LNCAP (cell line): ENCODE measurements at regions not wholly inside any gene's neighbourhood (a gene's known extent, or its start where the extent isn't known, plus 50 kb on each side); places are given as distances from the start of the nearest gene placed in this dataset.

Experiments
- CTCF ChIP-seq: fragments of 450-650 bp; IDR thresholded peaks from 2 replicates; pipeline ENCODE4 v1.5.1; 2017; ENCODE audit warnings: mild to moderate bottlenecking

DNA sequence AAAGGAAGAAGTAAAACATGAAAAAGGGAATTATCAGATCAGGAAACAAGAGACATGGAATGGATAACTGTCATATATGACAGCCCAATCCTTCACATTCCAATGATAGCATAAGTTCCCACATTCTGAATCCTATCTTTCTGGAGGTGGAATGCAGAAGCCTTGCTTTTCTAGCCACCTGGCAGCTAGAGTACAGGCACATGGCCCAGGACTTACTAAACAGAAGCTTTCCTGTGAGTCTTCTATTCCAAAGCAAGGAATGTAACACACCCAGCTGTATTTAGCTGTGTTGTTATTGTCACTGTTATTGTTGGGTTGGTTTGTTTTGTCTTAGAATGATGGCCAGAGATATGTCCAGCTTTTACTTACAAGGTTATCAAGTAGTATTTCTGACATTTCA lies 780.5 kb upstream of the ZNF608 start:
- no peak for TF ChIP-seq CTCF

GRCh38 chr5:125528881-125529280 lies 782.4 kb upstream of the ZNF608 start:
- no peak for TF ChIP-seq CTCF

GRCh38 chr5:125530833-125531615 lies 784.6 kb upstream of the ZNF608 start:
- no peak for TF ChIP-seq CTCF

- no peak for TF ChIP-seq CTCF
Measured at GRCh38 chr5:125536095-125536494, 789.7 kb upstream of the ZNF608 start.

DNA sequence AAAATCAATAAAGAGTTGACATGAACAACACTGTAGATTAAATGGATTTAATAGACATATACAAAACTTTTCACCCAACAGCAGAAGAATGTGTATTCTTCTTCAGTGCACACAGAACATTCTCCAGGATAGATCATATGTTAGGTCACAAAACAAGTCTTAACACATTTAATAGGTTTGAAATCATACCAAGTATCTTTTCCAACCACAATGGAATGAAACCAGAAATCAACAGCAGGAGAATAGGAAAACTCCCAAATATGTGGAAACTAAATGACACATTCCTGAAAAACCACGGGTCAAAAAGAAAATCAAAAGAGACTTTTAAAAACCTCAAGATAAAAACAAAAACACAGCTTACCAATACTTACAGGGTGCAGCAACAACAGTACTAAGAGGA lies 790.1 kb upstream of the ZNF608 start:
- TF ChIP-seq CTCF = no peak

DNA sequence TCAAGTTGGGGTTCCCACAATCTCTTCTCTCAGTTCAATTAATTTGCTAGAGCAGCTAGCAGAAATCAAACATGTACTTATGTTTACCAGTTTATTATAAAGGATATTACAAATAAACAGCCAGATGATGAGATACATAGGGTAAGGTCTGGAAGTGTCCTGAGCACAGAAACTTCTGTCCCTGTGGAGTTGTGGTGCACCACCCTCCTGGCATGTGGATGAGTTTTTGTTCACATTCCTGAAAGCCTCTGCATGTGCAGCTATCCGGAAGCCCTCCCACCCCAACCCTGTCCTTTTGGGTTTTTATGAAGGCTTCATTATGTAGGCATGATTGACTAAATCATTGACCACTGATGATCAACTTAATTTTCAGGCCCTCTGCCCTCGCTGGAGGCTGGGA lies 791.2 kb upstream of the ZNF608 start:
- no peak for TF ChIP-seq CTCF

DNA sequence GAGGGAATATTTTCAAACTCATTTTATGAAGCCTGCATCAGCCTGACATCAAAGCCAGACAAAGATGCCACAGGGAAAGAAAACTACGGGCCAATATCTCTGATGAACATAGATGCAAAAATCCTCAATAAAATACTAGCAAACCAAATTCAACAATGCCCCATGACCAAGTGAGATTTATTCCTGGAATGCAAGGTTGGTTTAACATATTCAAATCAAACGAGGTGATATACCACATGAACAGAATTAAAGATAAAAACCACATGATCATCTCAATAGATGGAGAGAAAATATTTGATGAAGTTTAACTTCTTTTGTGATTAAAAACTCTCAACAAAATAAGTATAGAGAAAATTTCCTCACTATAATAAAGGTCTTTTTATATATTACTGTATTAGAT lies 792.0 kb upstream of the ZNF608 start:
- no peak for TF ChIP-seq CTCF

GRCh38 chr5:125541085-125541484 lies 794.6 kb upstream of the ZNF608 start:
- no peak for TF ChIP-seq CTCF
